Astrocyte (in vitro differentiated cells and primary cell): ENCODE measurements at regions not wholly inside any gene's neighbourhood (a gene's known extent, or its start where the extent isn't known, plus 50 kb on each side); places are given as distances from the start of the nearest gene placed in this dataset.

ENCODE experiments used
- DNase-seq: peaks from one replicate; pipeline ENCODE4 v3.0.0-alpha.2; 2010; ENCODE audit warnings: low read depth
- FAIRE-seq: peaks from 2 replicates; lab custom pipeline; 2011; peaks lifted over from hg19 to GRCh38; lab: Jason Lieb, UNC
- H2AFZ ChIP-seq: 2 replicates; pipeline ENCODE4 v1.6.0; 2012; ENCODE audit warnings: low read depth, low read length, inconsistent platforms
- H3K27ac ChIP-seq: 2 replicates; pipeline ENCODE4 v1.5.1; 2011; ENCODE audit warnings: low read depth, low read length, inconsistent platforms
- H3K27me3 ChIP-seq: 2 replicates; pipeline ENCODE4 v1.6.0; 2011; ENCODE audit warnings: low read length, inconsistent platforms; ENCODE audit not compliant: insufficient read depth
- H3K36me3 ChIP-seq: 2 replicates; pipeline ENCODE4 v1.5.1; 2011; ENCODE audit warnings: low read length, inconsistent platforms; ENCODE audit not compliant: insufficient read depth
- H3K4me1 ChIP-seq: 2 replicates; pipeline ENCODE4 v1.5.1; 2011; ENCODE audit warnings: low read length, inconsistent platforms; ENCODE audit not compliant: insufficient read depth
- H3K4me2 ChIP-seq: 2 replicates; pipeline ENCODE4 v1.6.0; 2012; ENCODE audit warnings: low read length, inconsistent platforms
- H3K4me3 ChIP-seq: 2 replicates; pipeline ENCODE4 v1.5.1; 2011; ENCODE audit warnings: low read depth, mild to moderate bottlenecking, low read length, inconsistent platforms; ENCODE audit not compliant: insufficient read depth
- H3K79me2 ChIP-seq: 2 replicates; pipeline ENCODE4 v1.6.0; 2012; ENCODE audit warnings: mild to moderate bottlenecking, low read length, inconsistent platforms; ENCODE audit not compliant: insufficient read depth
- H3K9ac ChIP-seq: 2 replicates; pipeline ENCODE4 v1.6.0; 2012; ENCODE audit warnings: mild to moderate bottlenecking, low read length, inconsistent platforms
- H3K9me3 ChIP-seq: 2 replicates; pipeline ENCODE4 v1.5.1; 2012; ENCODE audit warnings: low read depth, mild to moderate bottlenecking, low read length, inconsistent platforms; ENCODE audit not compliant: insufficient read depth
- H4K20me1 ChIP-seq: 2 replicates; pipeline ENCODE4 v1.6.0; 2012; ENCODE audit warnings: low read length, inconsistent platforms; ENCODE audit not compliant: insufficient read depth
- H3K27ac Mint-ChIP-seq: one replicate; pipeline ENCODE4 v1.8.0; 2021; ENCODE audit warnings: mild to moderate bottlenecking, mixed read lengths; ENCODE audit not compliant: unreplicated experiment
- H3K27me3 Mint-ChIP-seq: one replicate; pipeline ENCODE4 v1.8.0; 2021; ENCODE audit warnings: low read depth, mixed read lengths; ENCODE audit not compliant: unreplicated experiment
- H3K36me3 Mint-ChIP-seq: one replicate; pipeline ENCODE4 v1.8.0; 2021; ENCODE audit warnings: low read depth, mixed read lengths; ENCODE audit not compliant: unreplicated experiment
- H3K4me1 Mint-ChIP-seq: one replicate; pipeline ENCODE4 v1.8.0; 2021; ENCODE audit warnings: low read depth, mixed read lengths; ENCODE audit not compliant: unreplicated experiment
- H3K4me3 Mint-ChIP-seq: one replicate; pipeline ENCODE4 v1.8.0; 2021; ENCODE audit warnings: mild to moderate bottlenecking, moderate library complexity, mixed read lengths; ENCODE audit not compliant: unreplicated experiment
- H3K9me3 Mint-ChIP-seq: one replicate; pipeline ENCODE4 v1.8.0; 2021; ENCODE audit warnings: mild to moderate bottlenecking, mixed read lengths; ENCODE audit not compliant: unreplicated experiment
- CTCF ChIP-seq: IDR thresholded peaks from 2 replicates; pipeline ENCODE4 v1.5.1; 2011; ENCODE audit warnings: low read depth, mild to moderate bottlenecking, inconsistent platforms, low read length, moderate library complexity; ENCODE audit not compliant: insufficient read depth
- EZH2 ChIP-seq: IDR thresholded peaks from 2 replicates; pipeline ENCODE4 v1.6.1; 2012; ENCODE audit warnings: mild to moderate bottlenecking, low read length, inconsistent platforms; ENCODE audit not compliant: insufficient read depth

- no peak overlapping the region for H2AFZ ChIP-seq
- H4K20me1 ChIP-seq, result no peaks in the 10 kb centered on the region
- Mint-ChIP-seq H3K27ac (no peak overlapping the region), H3K4me3 (no peak overlapping the region), H3K36me3 (no peaks in the 10 kb centered on the region), H3K9me3 (no peaks in the 10 kb centered on the region), H3K4me1 (peaks cover 2% of the 10 kb centered on the region), H3K27me3 (peaks cover 4% of the 10 kb centered on the region)
- H3K27ac ChIP-seq, result no peak overlapping the region
- no peaks in the 10 kb centered on the region for H3K79me2 ChIP-seq
- H3K9me3 ChIP-seq, result no peaks in the 10 kb centered on the region
- TF ChIP-seq CTCF, result no peak
- no peak for TF ChIP-seq EZH2
- H3K4me3 ChIP-seq, result no peak overlapping the region
- DNase-seq, result no peak
- H3K4me1 ChIP-seq, result no peaks in the 10 kb centered on the region
- no peak for FAIRE-seq
- no peak overlapping the region for H3K4me2 ChIP-seq
- H3K27me3 ChIP-seq, result peaks cover 18% of the 10 kb centered on the region
- H3K36me3 ChIP-seq, result no peaks in the 10 kb centered on the region
- no peak overlapping the region for H3K9ac ChIP-seq
Observed at GRCh38 chr1:75992312-75992711, 60.1 kb upstream of the ASB17 start.

GRCh38 chr1:75993661-75994060 lies 61.5 kb upstream of the ASB17 start:
- no peak for FAIRE-seq
- Histone ChIP-seq H3K36me3 (no peaks in the 10 kb centered on the region), H2AFZ (no peak overlapping the region), H3K4me3 (no peak overlapping the region), H3K27me3 (peaks cover 14% of the 10 kb centered on the region), H3K27ac (no peak overlapping the region), H3K9ac (no peak overlapping the region), H3K4me1 (no peaks in the 10 kb centered on the region), H3K79me2 (no peaks in the 10 kb centered on the region), H4K20me1 (no peaks in the 10 kb centered on the region), H3K9me3 (no peaks in the 10 kb centered on the region), H3K4me2 (no peak overlapping the region)
- H3K36me3 Mint-ChIP-seq, result no peaks in the 10 kb centered on the region
- no peaks in the 10 kb centered on the region for H3K9me3 Mint-ChIP-seq
- H3K27me3 Mint-ChIP-seq, result peaks cover 2% of the 10 kb centered on the region
- TF ChIP-seq CTCF (no peak), EZH2 (no peak)
- H3K4me3 Mint-ChIP-seq, result no peak overlapping the region
- DNase-seq, result no peak
- H3K27ac Mint-ChIP-seq, result no peak overlapping the region
- peaks cover 2% of the 10 kb centered on the region for H3K4me1 Mint-ChIP-seq

GRCh38 chr1:75996196-75996595 lies 64.0 kb upstream of the ASB17 start:
- TF ChIP-seq EZH2, result no peak
- TF ChIP-seq CTCF, result no peak
- Mint-ChIP-seq H3K36me3 (no peaks in the 10 kb centered on the region), H3K4me1 (peaks cover 2% of the 10 kb centered on the region), H3K9me3 (peaks cover 6% of the 10 kb centered on the region), H3K27me3 (peaks cover 2% of the 10 kb centered on the region), H3K27ac (no peak overlapping the region), H3K4me3 (no peak overlapping the region)
- FAIRE-seq (no peak), DNase-seq (peak; percentile 21)
- Histone ChIP-seq H3K4me3 (no peak overlapping the region), H3K27ac (no peak overlapping the region), H3K4me2 (no peak overlapping the region), H3K27me3 (peaks cover 5% of the 10 kb centered on the region), H3K9ac (no peak overlapping the region), H2AFZ (no peak overlapping the region), H4K20me1 (no peaks in the 10 kb centered on the region), H3K9me3 (no peaks in the 10 kb centered on the region), H3K79me2 (no peaks in the 10 kb centered on the region), H3K36me3 (no peaks in the 10 kb centered on the region), H3K4me1 (no peaks in the 10 kb centered on the region)
